ENCODE measurements at regions not wholly inside any gene's neighbourhood (a gene's known extent, or its start where the extent isn't known, plus 50 kb on each side); places are given as distances from the start of the nearest gene placed in this dataset.
A peak's percentile ranks its signal among the peaks of the same experiment; 100 is the strongest.

DNA sequence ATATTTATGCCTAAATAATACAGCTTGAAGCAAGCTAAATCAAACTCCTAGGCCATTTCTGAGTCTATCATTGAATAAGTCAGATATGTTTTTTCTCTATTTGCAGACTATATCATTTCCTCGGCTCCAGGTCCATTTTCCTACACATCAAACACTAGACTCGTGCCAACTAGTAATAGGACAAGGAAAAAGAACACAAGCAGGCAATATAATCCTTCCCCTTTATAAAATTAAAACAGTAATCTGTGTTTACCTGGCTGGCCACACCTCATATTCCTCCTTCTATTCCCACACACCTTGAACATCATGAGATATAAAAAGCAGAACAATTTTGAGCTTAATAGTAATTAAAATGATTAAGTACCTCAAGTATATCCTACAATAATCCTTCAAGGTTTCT, 325.7 kb downstream of the TFEC start:
- DNase-seq = no peak

DNA sequence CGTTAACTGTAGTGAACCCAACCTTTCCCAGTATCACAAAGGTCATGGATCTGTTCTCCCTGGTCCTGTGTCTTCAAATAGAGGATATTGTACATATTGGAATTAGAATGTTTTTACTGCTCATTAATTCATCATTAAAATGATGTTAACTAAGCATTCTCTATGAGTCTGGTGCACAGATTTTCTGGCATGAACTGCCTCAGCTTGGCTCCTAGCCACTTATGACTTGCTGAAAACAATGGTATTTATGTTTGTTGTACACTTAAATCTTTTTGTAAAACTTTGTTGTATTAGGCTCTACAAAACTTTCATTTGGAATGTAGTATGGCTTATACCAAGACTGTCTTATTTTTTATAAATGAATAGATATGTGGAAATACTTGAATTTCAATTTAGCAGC, 329.4 kb downstream of the TFEC start:
- DNase-seq = no peak

DNA sequence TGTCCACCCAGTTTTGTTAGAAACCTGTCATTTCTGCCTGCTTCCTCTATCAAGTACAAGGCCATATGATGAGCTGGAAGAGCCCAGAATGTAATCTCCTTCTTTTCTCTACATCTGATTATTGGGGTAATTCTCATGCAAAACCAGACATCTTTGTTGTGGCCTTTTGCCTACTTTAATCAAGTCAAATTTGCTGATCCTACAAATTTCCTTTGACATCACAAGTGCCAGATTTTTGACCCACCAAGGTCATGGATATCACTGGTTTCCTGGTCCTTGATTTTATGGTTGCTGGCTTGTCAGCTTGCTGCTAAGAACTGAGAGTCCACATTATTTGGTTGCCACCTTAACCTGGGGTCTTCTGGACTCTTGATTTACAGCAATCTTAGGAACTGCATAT, 336.1 kb downstream of the TFEC start:
- DNase-seq = no peak

DNA sequence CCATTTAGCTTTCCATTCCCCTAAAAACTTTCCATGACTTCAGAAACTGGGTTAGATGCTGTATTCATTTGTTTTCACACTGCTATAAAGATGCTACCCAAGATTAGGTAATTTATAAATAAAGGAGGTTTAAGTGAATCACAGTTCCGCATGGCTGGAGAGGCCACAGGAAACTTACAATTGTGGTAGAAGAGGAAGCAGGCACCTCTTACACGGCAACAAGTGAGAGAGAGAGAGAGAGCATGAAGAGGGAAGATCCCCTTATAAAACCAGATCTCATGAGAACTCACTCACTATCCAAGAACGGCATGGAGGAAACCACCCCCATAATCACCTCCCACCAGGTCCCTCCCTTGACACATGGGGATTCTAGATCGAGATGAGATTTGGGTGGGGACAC, 336.8 kb downstream of the TFEC start:
- no peak for DNase-seq

DNA sequence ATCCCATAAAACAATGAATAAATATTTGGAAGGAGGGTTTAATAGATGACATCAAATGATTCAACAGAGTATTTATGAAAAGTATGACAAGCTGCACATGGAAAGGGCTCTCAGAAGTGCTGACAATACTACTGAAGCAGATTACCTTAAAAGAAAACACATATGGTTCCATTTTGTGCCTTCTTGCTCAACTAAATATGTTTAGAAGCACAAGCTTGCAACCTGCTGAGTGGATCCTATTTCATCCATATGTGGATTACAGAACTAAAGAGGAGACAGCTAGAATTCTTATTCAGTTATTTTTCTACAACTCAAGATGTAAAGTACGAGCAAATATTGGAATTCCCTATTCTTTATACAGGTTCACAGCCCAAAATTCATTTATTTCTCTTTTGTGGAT, 340.6 kb downstream of the TFEC start:
- DNase-seq = no peak

DNA sequence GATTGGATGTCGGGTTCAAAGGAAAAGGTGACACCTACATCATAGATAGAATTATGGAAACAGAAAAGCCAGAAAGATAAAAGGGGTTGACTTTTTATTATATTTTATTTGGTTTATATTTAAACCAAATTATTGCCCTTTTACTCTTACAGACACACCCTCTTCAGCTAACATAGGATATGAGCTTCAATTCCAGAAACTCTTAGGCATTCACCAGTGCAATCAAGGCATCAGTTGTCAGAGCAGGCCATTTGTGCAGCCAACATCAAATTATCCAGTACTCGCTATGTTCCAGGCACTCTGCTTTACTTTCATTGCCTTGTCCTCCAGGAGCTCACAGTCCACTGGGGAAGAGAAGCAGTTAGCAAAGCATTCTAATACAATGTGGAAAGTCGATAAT, 347.5 kb downstream of the TFEC start:
- no peak for DNase-seq

DNA sequence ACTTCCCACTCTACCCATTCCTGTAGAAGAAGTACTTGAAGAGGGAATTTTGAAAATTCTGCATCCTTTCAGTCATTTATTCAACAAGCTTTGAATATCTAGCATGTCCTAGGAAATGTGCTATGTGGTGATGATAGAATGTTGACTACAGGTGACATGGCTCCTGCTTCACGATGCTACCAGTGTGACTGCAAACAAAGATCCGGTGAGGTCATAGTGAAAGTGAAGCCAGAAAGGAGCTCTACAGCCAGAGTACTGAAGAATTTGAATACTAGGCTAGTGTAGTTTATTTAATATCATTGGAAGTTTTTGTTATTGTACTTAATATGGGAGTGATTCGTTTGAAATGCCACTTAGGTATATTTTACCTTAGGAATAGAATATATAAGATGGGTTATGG, 348.1 kb downstream of the TFEC start:
- peak; percentile 78 for DNase-seq

DNA sequence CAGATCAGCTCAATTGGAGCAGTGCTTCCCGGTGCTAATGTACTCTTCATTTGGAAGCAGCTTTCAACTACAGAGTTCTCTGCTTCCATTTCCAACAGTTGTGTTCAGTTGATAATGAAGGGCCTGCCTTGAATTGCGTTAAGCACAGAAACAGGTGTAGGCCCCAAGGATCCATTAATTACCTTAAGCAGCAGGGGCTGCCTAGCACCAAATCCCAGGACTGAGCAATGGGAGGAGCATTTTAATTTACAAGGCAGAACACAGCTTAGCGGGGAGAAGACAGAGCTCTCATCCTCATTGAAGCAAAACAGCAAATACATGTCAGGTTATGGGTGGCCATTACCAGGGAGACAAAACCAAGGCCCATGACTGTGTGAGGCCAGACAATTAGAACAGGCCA, 349.6 kb downstream of the TFEC start:
- DNase-seq = no peak

DNA sequence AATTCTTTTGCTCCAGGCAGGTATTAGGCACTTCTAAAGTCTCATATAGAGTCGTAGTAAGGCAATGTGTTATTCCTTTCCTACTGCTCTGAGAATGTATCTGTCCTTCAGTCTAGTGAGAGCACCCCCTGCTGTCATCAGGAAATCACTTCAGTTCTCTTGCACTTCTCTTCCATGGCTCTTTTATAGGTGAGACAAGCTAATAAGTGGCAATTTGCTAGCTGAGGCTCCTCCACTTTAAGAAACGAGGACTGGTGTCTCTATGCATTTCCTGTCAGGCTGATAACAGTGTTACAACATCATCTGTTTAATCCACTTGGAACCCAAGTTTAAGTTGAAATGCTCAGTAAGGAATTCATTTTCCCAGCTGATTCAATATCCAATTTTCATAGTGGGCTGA, 350.6 kb downstream of the TFEC start:
- peak; percentile 83 for DNase-seq

DNA sequence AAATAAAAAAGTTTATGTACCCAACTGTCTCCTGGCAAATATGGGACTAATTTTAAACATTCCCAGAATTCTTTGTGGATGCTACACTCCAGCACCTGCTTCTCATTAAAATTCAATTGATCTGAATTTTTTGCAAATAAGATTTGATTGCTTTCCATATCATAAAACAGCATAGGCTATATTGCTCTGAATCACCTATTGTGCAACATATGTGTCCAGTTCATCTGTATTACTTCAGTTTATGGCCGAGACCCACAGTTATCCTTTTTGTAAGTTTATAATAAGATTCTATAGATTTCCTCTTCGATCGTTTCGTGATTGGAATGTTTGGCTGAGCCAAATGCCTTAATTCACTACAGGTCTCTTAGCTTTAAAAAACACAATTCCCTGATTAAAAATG, 351.1 kb downstream of the TFEC start:
- no peak for DNase-seq

DNA sequence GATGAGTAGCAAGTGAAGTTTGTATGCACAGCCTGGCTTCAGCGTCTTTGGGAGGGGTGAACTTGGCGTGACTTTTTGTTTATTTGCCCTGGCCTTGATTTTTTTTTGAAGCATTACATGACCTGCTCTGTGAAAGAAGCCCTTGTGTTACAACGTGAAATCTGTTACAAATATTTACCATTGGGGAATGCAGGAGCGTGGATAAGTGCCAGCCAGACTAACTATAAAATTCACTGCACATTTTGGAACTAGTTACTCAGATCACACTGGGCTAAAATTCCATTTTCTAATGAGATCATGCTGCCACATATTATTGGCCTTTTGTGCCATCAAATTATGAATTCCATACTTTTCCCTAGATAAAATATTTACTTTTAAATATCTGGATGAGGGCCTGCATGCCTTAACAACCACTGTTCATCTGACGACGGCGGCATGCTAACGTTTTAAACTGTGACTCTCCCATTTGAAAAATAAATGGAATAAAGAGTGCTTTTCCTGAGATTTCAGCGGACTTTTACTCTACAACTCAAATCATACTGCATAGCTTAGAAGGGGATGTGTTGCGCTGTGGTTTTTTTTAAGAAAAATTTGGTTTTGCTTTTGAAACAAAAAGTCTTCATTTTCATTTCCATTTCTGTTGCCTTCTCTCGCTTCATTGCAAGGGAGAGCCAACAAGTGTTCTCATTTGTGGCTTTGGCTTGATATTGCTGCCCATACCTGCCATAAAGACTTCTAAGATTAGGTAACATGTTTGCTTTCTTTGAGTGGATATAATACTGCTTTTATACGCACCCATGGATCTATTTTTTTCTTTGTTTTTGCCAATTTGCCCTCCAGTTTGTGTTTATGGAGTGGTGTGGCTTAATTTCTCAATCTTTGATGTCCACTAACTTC, 352.2 kb downstream of the TFEC start:
- peak; percentile 53 for DNase-seq

DNA sequence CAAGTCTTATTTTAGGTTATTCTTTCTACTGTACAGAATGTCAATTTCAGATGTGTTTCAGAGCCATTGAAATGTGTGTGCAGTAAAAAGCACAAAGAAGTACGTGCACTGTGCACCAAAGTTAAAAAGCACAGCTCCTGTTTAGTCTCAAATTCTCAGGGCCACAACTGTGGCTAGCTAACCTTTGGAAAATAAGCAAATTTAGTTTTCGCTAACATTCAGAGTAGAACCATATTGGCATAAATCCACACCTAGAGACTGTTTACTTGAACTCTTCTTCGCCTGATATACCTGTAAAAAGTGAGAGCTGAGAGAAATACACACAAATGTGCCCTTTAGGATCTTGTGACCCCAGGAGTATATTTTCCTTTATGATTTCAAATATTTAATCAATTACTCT, 353.9 kb downstream of the TFEC start:
- DNase-seq = no peak

DNA sequence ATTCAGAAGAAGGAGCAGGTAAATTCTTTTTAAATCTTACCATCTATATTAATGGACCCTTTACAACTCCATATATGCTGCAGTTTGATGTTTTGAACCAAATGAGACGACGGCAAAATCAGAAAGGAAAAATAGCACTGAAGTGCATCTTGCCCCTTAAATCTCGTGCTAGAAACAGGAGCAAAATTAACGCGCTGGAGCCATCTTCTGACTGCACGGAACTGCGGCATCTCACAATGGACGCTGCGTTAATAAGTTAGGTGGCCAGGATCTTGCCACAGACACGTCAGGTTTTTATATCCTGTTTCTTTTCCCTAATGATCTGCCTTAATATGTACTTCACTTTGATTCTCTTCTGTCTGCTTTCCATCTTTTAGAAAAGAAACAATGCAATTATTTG, 354.5 kb downstream of the TFEC start:
- DNase-seq = peak; percentile 54

DNA sequence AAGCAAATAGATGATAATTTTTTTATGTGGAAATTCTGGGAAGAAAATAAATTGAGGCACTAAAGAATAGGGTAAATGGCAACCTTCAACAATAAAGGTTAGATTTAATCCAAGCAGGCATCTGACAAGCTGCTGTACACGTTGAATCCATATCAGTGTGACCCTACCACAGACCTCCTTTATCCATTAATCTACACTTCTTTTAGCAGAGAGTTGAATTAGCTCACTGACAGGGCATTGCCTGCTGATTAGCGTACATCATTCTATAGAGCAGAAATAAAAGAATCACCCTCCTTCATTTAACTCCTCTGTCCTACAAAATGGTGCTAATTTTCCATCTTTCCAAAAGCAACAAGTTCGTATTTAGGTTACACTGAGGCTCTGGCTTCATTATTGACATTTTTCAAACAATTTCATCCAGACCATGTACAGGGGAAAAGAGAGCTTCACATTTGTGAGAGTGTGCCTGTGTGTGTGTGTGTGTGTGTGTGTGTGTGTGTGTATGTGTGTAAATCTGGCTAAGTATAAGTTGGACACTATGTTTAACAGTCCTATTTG, 356.0 kb downstream of the TFEC start:
- no peak for DNase-seq

DNA sequence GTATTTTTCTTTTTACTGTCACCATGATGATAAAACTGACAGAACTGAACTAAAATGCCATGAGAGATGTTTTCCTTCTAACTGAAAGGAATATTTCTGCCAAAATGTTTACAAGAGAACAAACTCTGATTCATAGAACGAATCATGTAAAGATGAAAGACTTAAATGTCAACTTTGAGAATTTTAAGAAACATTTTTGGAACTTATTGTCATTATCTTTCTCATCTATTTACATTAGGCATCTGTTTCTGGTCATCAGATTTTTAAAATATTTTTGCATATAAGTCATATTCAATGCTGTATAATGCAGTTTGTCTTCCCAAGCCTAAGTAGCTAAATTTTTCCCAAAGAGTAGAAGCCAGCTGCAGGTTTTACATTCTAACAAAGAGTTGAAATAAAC, 358.5 kb downstream of the TFEC start:
- DNase-seq = no peak

DNA sequence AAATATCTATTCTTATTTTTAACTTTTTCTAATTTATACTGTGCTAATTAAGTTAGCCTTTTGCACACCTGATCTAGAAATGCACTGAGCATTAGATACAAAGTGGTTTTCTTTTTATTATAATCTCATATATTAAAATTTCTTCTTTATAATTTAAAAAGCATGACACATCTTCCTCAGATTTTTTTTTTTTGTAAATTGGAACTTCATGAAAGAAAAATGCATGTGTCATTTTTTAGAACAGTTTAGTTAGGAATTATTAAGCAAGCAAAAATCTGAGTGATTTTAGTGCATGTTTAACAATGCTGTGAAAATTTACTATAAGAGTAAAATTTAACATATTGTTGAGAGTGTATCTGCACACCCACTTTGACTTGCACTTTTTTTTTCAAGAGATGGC, 367.9 kb downstream of the TFEC start:
- no peak for DNase-seq

DNA sequence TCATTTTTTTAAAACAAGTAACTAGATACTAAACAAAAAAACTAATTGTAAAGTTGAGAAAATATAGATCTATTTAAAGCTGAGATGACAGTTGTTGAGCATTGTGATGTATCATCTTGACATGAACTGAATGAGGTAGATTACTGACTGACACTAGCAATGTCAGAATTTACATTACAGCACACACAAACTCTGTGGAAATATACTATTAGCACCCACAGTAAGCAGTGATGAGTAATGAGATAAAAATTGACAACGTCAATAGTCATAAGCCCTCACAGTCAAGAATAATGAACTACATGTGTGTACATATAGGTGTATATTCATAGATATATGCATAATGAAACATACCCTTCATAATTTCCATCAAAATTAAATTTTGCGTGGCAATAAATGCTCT, 368.4 kb downstream of the TFEC start:
- DNase-seq = peak; percentile 39

DNA sequence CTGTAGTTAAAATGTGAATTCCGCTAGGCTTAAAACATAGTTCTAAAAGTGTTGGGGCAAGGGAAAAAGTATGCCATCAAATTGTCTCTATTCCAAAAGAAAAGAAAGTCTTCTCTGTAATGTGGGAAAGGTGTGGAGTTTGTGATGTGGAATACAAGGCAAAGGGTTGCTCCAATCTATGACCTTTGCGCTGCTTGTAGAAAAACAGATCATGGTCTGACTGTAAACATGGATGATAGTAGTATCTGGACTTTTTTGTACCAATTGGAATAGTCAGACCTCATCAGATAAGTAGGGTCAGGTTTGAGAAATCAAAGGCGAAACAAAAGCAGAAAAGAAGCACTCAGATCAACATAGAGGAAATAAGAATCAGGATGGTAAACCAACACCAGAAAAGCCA, 372.3 kb downstream of the TFEC start:
- DNase-seq = no peak

DNA sequence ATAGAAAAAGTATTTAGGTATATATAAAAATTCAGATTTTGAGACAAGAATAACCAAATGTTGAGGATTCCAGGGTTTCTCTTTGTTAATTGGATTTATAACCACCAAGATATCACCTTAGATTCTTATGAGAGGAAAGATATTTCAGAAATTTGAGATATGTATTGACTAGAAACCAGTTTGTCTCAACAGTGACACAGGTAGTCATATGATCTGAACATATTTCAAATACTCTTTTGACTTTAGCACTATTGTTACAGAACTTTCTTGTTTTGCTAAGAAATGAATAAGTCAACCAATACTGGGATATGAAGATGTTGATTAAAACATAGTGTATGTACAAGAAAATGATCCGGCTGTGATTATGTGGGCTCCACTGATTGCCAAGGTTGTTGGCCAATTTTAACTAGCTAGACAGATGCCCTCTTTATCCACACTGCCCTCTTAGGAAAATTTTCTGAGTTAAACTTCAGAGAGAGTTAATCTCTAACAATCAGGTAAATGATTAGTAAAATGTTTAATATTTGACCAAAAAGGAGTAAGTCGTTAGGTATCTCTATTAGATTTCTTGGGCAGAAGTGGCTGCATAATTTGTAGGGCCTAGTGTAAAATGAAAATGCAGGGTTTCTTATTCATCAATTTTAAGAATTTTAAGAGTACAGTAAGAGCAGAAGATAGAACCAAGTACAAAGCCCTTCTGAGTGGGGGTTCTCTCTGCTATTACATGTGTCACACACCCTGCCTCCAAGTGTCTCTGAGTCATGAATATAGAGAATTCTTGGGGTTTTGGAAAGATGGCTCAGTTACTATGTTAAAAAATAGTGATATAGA, 376.0 kb downstream of the TFEC start:
- no peak for DNase-seq

DNA sequence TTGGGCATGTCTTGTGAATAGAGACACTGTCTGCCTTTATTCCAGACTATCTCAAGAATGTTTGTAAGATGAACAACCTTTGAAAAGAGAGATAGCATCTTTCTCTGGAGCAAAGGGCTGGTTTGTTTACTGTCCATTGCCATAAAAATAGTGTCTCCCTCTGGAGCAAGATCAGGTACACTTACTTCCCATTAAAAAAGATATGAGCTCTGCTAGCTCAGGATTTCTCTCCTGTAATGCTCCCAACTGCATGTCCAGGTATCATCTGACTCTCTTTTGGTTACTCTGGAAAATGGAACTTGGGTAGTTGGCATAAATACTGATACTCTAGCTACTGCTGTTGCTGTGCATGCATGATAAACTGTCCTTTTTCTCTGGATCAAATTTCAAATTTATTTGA, 381.1 kb downstream of the TFEC start:
- DNase-seq = no peak

DNA sequence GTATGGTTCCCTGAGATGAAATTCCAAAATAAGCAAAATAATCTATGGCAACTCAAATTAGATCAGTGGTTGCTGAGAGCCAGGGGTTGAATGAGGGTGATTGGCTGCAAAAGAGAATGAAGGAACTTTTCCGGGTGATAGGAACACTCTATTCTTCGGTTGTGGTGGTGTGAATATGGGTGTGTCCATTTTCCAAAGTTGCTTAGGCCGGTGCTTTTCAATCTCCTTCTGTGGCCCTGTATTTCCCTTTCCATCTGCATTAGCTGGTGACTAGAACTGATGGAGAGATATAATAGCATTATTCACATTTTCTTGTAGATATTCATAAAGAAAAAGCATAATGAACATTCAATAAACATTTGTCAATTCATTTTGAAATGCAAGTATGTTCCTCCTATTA, 382.9 kb downstream of the TFEC start:
- DNase-seq = no peak

DNA sequence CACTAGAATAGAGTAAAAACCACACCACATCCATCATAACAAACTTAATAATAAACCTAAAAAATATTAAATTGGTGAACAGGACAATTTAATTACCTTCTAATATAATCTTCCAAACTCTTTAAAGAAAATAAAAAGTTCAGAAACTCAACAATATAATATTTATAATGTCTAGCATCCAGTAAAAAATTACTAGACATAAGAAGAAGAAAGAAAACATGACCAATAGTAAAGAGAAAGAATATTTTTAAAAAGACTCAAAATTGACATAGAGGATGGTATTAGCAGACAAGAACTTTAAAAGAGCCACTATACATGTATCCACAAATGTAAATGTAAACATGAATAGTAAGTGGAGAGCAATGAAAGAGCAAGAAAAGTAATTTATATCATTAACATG, 388.4 kb downstream of the TFEC start:
- DNase-seq = no peak

DNA sequence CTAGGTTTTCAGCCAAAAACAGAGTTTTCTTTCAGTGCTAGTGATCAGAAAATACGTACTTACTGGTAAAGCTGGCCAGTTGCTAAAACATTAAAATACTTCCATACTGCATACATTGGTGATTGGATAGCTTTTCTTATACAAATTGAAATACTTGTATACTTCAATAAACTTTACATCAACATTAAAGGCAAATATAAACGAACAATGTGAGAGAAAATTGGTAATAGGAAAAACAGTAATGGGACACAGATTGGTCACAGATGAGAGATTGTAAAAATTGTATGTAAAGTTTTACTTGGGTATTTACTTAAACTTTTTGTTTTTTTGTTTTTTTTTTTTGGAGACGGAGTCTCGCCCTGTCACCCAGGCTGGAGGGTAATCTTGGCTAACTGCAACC, 391.7 kb downstream of the TFEC start:
- no peak for DNase-seq

DNA sequence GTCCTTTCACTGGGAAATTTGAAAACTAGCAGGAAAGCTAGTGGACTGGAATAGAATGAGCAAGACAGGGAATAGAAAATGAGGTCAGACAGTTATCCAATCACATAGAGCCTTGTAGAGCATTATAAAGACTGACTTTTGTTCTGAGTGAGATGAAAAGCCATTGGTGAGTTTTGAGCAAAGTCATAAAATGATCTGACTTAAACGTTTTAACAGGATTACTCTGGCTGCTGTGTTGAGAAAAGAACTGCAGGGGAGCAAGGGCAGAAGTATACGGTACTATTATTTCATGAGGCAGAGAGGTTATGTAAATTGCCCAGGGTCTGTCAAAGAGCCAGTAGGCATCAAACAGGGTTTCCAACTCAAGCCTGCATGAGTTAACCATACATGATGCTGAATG, 393.4 kb downstream of the TFEC start:
- DNase-seq = no peak
